ENCODE measurements at regions not wholly inside any gene's neighbourhood (a gene's known extent, or its start where the extent isn't known, plus 50 kb on each side); places are given as distances from the start of the nearest gene placed in this dataset.

DNA sequence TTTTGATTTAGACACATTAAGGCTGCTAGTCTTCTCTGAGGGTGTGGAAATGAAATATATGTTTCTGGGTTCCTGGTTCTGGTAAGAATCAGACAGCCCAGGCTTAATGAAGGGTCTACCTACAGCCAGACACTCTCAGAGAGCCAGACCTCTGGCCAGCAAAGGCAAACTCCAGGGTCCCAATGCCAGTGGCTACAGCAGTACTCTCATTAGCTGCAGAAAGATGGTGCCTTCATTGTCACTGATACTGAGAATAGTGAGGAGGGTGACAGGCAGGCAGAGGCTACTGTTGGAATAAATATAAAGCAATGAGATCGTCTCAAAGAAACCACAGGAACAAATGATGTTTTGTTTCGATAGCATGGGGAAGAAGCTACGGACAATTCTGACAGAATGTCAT, 437.6 kb downstream of the GPM6A start:
- Histone ChIP-seq H3K9me3 (no peaks in the 10 kb centered on the region), H3K4me1 (peaks cover 7% of the 10 kb centered on the region; the same call in 1 of the 3 replicates), H3K4me3 (no peak overlapping the region), H3K27ac (no peak overlapping the region), H3K4me2 (no peak overlapping the region)
- no peak for FAIRE-seq
- TF ChIP-seq NFE2L2 (conservative IDR thresholded peaks at IDR 0.05; ENCODE audit: low read length) (no peak), MAFK (IDR thresholded peaks at IDR 0.05; ENCODE audit: partially characterized antibody) (no peak), HDAC2 (IDR thresholded peaks at IDR 0.05) (no peak), EHF (CRISPR knock-in tag; IDR thresholded peaks at IDR 0.05) (no peak), CHD4 (IDR thresholded peaks at IDR 0.05; ENCODE audit: borderline replicate concordance) (no peak), HOXB13 (CRISPR knock-in tag; IDR thresholded peaks at IDR 0.05; ENCODE audit: low read depth) (no peak)
- TF ChIP-seq, protein P1, sequence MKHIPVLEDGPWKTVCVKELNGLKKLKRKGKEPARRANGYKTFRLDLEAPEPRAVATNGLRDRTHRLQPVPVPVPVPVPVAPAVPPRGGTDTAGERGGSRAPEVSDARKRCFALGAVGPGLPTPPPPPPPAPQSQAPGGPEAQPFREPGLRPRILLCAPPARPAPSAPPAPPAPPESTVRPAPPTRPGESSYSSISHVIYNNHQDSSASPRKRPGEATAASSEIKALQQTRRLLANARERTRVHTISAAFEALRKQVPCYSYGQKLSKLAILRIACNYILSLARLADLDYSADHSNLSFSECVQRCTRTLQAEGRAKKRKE (CRISPR knock-in tag; IDR thresholded peaks at IDR 0.05; ENCODE audit: low read depth): no peak
- ATAC-seq: no peak
- 78% methylated on average over 3 of the region's 3 CpGs for WGBS (ENCODE audit: missing lambda C conversion rate)
- ChIA-PET CTCF (no interaction called here), POLR2A (no interaction called here)
- no peak for DNase-seq (ENCODE audit: low read depth in 1 of 2, low spot score in 1 of 2)

DNA sequence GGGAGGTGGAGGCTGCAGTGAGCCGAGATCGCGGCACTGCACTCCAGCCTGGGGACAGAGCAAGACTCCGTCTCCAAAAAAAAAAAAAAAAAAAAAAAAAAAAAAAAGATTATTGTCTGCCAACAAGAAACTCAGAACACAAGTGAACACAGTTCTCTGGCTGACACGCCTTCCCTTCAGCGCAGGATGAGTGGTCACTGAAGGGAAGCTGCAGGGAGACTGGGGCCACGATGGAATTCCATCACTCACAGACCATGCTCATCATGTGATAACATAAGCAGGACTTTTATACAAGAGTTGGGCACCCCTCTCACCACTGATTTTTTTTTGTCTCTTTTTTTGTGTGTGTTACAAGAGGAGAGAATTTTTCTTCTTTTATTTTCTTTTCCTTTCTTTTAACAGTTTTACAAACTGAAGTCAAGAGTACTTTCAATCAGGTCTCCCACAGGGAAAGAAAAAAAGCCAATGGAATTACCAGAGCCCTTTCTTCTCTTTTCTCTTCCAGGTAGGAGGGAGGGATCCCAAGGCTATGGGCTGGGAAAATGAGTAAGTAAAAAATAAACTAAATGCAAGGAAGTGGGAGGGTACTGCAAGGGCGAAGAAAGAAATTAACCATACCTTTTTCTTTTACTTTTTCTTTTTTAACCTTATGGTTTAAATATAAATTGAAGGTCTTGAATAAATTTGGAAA, 435.6 kb downstream of the GPM6A start:
- 80% methylated on average over 8 of the region's 8 CpGs for WGBS (ENCODE audit: missing lambda C conversion rate)
- DNase-seq (ENCODE audit: low read depth in 1 of 2, low spot score in 1 of 2) (no peak), FAIRE-seq (no peak), ATAC-seq (no peak)
- Histone ChIP-seq H3K9me3 (no peaks in the 10 kb centered on the region), H3K4me2 (no peak overlapping the region), H3K27ac (no peak overlapping the region), H3K4me1 (peaks cover 7% of the 10 kb centered on the region; the same call in 1 of the 3 replicates), H3K4me3 (no peak overlapping the region)
- ChIA-PET POLR2A (no interaction called here), CTCF (no interaction called here)
- TF ChIP-seq CHD4 (IDR thresholded peaks at IDR 0.05; ENCODE audit: borderline replicate concordance) (no peak), TFCP2L1 (CRISPR knock-in tag; IDR thresholded peaks at IDR 0.05) (no peak), ZNF302 (CRISPR knock-in tag; IDR thresholded peaks at IDR 0.05) (no peak), EP300 (IDR thresholded peaks at IDR 0.05) (no peak), JUNB (IDR thresholded peaks at IDR 0.05) (no peak), MYC (IDR thresholded peaks at IDR 0.05; ENCODE audit: borderline replicate concordance, low read length) (no peak), GATA3 (IDR thresholded peaks at IDR 0.05; ENCODE audit: borderline replicate concordance) (no peak), KDM5A (IDR thresholded peaks at IDR 0.05) (no peak), ZC3H11A (IDR thresholded peaks at IDR 0.05) (no peak), ZSCAN20 (CRISPR knock-in tag; IDR thresholded peaks at IDR 0.05) (no peak)
- TF ChIP-seq, protein P2, sequence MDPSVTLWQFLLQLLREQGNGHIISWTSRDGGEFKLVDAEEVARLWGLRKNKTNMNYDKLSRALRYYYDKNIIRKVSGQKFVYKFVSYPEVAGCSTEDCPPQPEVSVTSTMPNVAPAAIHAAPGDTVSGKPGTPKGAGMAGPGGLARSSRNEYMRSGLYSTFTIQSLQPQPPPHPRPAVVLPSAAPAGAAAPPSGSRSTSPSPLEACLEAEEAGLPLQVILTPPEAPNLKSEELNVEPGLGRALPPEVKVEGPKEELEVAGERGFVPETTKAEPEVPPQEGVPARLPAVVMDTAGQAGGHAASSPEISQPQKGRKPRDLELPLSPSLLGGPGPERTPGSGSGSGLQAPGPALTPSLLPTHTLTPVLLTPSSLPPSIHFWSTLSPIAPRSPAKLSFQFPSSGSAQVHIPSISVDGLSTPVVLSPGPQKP (IDR thresholded peaks at IDR 0.05; ENCODE audit: low read depth, low read length): no peak
- TF ChIP-seq, protein P3, sequence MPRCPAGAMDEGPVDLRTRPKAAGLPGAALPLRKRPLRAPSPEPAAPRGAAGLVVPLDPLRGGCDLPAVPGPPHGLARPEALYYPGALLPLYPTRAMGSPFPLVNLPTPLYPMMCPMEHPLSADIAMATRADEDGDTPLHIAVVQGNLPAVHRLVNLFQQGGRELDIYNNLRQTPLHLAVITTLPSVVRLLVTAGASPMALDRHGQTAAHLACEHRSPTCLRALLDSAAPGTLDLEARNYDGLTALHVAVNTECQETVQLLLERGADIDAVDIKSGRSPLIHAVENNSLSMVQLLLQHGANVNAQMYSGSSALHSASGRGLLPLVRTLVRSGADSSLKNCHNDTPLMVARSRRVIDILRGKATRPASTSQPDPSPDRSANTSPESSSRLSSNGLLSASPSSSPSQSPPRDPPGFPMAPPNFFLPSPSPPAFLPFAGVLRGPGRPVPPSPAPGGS (IDR thresholded peaks at IDR 0.05): no peak
- TF ChIP-seq, protein P4, sequence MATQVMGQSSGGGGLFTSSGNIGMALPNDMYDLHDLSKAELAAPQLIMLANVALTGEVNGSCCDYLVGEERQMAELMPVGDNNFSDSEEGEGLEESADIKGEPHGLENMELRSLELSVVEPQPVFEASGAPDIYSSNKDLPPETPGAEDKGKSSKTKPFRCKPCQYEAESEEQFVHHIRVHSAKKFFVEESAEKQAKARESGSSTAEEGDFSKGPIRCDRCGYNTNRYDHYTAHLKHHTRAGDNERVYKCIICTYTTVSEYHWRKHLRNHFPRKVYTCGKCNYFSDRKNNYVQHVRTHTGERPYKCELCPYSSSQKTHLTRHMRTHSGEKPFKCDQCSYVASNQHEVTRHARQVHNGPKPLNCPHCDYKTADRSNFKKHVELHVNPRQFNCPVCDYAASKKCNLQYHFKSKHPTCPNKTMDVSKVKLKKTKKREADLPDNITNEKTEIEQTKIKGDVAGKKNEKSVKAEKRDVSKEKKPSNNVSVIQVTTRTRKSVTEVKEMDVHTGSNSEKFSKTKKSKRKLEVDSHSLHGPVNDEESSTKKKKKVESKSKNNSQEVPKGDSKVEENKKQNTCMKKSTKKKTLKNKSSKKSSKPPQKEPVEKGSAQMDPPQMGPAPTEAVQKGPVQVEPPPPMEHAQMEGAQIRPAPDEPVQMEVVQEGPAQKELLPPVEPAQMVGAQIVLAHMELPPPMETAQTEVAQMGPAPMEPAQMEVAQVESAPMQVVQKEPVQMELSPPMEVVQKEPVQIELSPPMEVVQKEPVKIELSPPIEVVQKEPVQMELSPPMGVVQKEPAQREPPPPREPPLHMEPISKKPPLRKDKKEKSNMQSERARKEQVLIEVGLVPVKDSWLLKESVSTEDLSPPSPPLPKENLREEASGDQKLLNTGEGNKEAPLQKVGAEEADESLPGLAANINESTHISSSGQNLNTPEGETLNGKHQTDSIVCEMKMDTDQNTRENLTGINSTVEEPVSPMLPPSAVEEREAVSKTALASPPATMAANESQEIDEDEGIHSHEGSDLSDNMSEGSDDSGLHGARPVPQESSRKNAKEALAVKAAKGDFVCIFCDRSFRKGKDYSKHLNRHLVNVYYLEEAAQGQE (IDR thresholded peaks at IDR 0.05): no peak
- TF ChIP-seq, protein P5, sequence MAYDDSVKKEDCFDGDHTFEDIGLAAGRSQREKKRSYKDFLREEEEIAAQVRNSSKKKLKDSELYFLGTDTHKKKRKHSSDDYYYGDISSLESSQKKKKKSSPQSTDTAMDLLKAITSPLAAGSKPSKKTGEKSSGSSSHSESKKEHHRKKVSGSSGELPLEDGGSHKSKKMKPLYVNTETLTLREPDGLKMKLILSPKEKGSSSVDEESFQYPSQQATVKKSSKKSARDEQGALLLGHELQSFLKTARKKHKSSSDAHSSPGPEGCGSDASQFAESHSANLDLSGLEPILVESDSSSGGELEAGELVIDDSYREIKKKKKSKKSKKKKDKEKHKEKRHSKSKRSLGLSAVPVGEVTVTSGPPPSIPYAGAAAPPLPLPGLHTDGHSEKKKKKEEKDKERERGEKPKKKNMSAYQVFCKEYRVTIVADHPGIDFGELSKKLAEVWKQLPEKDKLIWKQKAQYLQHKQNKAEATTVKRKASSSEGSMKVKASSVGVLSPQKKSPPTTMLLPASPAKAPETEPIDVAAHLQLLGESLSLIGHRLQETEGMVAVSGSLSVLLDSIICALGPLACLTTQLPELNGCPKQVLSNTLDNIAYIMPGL (CRISPR knock-in tag; IDR thresholded peaks at IDR 0.05; ENCODE audit: borderline replicate concordance): no peak
- TF ChIP-seq, protein P6, sequence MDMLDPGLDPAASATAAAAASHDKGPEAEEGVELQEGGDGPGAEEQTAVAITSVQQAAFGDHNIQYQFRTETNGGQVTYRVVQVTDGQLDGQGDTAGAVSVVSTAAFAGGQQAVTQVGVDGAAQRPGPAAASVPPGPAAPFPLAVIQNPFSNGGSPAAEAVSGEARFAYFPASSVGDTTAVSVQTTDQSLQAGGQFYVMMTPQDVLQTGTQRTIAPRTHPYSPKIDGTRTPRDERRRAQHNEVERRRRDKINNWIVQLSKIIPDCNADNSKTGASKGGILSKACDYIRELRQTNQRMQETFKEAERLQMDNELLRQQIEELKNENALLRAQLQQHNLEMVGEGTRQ (IDR thresholded peaks at IDR 0.05): no peak
